Osteoblast (primary cell): ENCODE measurements at regions not wholly inside any gene's neighbourhood (a gene's known extent, or its start where the extent isn't known, plus 50 kb on each side); places are given as distances from the start of the nearest gene placed in this dataset.

ENCODE experiments used
- DNase-seq: peaks from one replicate; pipeline ENCODE4 v3.0.0; 2011; ENCODE audit warnings: low spot score, mixed read lengths; ENCODE audit not compliant: insufficient read length; ENCODE audit errors: missing footprints
- H2AFZ ChIP-seq: 2 replicates; pipeline ENCODE4 v1.6.0; 2011; ENCODE audit warnings: mild to moderate bottlenecking, low read length
- H3K27ac ChIP-seq: 2 replicates; pipeline ENCODE4 v1.5.1; 2011; ENCODE audit warnings: mild to moderate bottlenecking, low read depth, low read length, moderate library complexity
- H3K27me3 ChIP-seq: 2 replicates; pipeline ENCODE4 v1.6.0; 2012; ENCODE audit warnings: mild to moderate bottlenecking, control low read depth, inconsistent platforms, low read length, moderate library complexity; ENCODE audit not compliant: insufficient read depth
- H3K36me3 ChIP-seq: 2 replicates; pipeline ENCODE4 v1.5.1; 2011; ENCODE audit warnings: mild to moderate bottlenecking, low read length, control low read depth, moderate library complexity; ENCODE audit not compliant: insufficient read depth
- H3K4me1 ChIP-seq: 2 replicates; pipeline ENCODE4 v1.5.1; 2011; ENCODE audit warnings: mild to moderate bottlenecking, low read length, control low read depth, moderate library complexity; ENCODE audit not compliant: insufficient read depth
- H3K4me2 ChIP-seq: 2 replicates; pipeline ENCODE4 v1.6.0; 2011; ENCODE audit warnings: mild to moderate bottlenecking, low read length; ENCODE audit not compliant: insufficient read depth
- H3K4me3 ChIP-seq: fragments of 200-600 bp; sonication (generic); 3 replicates; pipeline ENCODE4 v1.5.1; 2012; ENCODE audit warnings: mild to moderate bottlenecking, low read length, inconsistent platforms; ENCODE audit not compliant: insufficient read depth
- H3K79me2 ChIP-seq: 2 replicates; pipeline ENCODE4 v1.6.0; 2012; ENCODE audit warnings: mild to moderate bottlenecking, low read length, control low read depth, inconsistent platforms; ENCODE audit not compliant: insufficient read depth
- H3K9me3 ChIP-seq: 2 replicates; pipeline ENCODE4 v1.5.1; 2011; ENCODE audit warnings: low read depth, low read length, control low read depth
- H4K20me1 ChIP-seq: 2 replicates; pipeline ENCODE4 v1.6.0; 2012; ENCODE audit warnings: mild to moderate bottlenecking, low read length, control low read depth; ENCODE audit not compliant: insufficient read depth
- TF ChIP-seq, protein P1 (sequence below): IDR thresholded peaks from 2 replicates; pipeline ENCODE4 v1.5.1; 2011; ENCODE audit warnings: mild to moderate bottlenecking, low read depth, low read length, moderate library complexity; ENCODE audit errors: extremely low read depth

DNA sequence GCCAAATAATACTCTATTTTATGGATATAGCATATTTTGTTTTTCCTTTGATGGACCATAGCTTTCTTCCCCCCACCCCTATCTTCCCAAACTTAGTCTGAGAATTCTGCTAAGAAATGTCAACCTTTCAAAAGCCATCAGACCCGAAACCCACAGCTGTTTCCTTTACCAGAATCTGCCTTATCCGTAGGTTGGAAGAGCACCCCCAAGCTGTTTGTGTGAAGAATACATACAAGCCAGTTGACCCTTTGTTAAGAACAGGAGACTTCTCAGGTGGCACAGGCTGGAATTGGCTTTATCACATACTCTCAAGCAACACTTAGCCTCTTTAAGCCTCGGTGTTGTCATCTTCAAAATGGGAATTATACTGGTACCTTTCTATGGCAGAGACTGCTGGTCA lies 135.1 kb downstream of the ACTR3 start:
- no peak for DNase-seq
- Histone ChIP-seq H3K36me3 (no peaks in the 10 kb centered on the region), H3K9me3 (peaks cover 2% of the 10 kb centered on the region), H3K79me2 (no peaks in the 10 kb centered on the region), H3K27ac (no peak overlapping the region), H3K27me3 (no peaks in the 10 kb centered on the region), H4K20me1 (no peaks in the 10 kb centered on the region), H2AFZ (no peak overlapping the region), H3K4me2 (no peak overlapping the region), H3K4me1 (peaks cover 15% of the 10 kb centered on the region), H3K4me3 (no peak overlapping the region)
- TF ChIP-seq, protein P1, sequence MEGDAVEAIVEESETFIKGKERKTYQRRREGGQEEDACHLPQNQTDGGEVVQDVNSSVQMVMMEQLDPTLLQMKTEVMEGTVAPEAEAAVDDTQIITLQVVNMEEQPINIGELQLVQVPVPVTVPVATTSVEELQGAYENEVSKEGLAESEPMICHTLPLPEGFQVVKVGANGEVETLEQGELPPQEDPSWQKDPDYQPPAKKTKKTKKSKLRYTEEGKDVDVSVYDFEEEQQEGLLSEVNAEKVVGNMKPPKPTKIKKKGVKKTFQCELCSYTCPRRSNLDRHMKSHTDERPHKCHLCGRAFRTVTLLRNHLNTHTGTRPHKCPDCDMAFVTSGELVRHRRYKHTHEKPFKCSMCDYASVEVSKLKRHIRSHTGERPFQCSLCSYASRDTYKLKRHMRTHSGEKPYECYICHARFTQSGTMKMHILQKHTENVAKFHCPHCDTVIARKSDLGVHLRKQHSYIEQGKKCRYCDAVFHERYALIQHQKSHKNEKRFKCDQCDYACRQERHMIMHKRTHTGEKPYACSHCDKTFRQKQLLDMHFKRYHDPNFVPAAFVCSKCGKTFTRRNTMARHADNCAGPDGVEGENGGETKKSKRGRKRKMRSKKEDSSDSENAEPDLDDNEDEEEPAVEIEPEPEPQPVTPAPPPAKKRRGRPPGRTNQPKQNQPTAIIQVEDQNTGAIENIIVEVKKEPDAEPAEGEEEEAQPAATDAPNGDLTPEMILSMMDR: no peak

DNA sequence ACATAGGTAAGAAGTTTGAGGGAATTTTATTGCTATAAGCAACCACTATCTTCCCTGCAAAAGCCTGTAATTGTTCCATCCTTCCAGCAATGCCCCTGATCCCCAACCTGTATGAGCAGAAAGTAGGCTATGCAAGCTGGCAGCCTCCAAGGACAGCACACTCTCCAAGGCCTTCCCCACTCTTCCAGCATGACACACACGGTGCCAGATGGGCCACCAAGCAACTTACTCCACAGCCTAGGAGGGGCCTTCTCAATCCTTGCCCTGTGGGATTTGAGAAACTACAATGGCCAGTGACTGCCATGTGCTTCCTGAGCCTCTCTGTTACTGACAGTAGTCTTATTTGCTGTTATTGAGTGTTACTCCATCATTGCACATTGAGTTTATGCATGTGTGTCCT lies 137.5 kb downstream of the ACTR3 start:
- no peaks in the 10 kb centered on the region for H4K20me1 ChIP-seq
- H3K4me3 ChIP-seq: no peak overlapping the region
- no peaks in the 10 kb centered on the region for H3K9me3 ChIP-seq
- H3K4me2 ChIP-seq: no peak overlapping the region
- no peaks in the 10 kb centered on the region for H3K36me3 ChIP-seq
- TF ChIP-seq, protein P1: no peak
- H2AFZ ChIP-seq: no peak overlapping the region
- peaks cover 9% of the 10 kb centered on the region for H3K4me1 ChIP-seq
- H3K27ac ChIP-seq: no peak overlapping the region
- no peaks in the 10 kb centered on the region for H3K79me2 ChIP-seq
- no peaks in the 10 kb centered on the region for H3K27me3 ChIP-seq
- DNase-seq: no peak

DNA sequence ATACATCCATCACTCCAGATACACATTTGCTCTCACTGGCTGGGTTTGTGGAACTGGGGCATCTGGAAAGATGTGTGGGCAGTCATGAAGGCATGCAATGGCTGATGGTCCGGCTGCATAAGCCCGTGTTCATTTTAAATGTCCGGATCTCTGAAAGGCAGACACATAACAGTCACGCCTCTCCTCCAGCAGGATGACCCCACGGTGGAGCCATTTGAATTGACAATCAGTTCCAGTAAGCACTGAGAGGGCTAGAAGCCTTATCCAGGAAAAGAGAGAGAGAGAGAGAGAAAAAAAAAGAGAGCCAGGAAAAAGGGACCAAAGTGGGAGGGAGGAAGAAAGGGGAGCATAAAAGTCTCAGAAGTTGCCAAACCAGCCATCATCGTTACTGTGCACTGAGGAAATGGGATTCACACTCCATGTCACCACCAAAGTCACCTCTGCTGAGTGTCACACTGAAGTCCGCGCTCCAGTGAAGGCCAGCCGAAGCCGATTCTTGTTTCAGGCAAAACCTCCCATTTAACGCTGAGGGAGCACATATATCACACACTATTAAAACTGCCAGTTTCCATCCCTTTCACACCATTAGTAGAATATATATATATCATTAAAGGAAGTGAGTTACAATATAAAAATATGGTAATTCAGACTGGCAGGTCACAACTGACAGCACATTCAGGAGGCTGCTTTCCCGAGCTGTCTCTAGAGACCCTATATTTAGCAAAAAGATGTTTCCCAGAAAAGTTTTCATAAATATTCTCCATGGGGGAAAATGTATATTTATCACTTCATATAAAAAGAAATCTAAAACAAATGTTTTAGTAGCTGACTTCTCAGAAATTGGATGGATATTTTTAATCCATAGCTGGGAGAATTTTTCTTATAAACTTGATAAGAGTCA lies 142.0 kb downstream of the ACTR3 start:
- no peaks in the 10 kb centered on the region for H4K20me1 ChIP-seq

DNA sequence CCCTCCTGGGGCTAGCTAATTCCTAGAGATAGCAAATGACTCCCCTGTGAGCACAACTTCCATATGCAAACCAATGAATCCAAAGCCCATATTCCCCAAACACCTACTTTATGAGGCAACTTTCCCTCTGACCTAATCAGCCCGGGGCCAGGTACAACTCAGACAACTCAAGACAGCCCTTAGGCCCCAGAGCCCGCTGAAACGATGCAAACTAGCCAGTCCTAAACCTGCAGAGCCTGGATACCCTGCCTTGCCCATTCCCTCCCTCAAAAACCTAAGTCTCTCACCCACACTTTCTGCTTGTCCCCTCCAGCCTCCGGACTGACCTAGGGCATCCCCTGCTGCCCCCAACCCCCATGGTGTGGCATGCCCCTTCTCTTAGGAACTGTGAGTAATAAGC lies 142.8 kb downstream of the ACTR3 start:
- no peaks in the 10 kb centered on the region for H3K27me3 ChIP-seq
- H3K36me3 ChIP-seq: no peaks in the 10 kb centered on the region
- no peaks in the 10 kb centered on the region for H4K20me1 ChIP-seq
- TF ChIP-seq, protein P1: no peak
- H3K4me3 ChIP-seq: no peak overlapping the region
- no peaks in the 10 kb centered on the region for H3K4me1 ChIP-seq
- DNase-seq: no peak
- H3K27ac ChIP-seq: no peak overlapping the region
- H3K4me2 ChIP-seq: no peak overlapping the region
- no peaks in the 10 kb centered on the region for H3K79me2 ChIP-seq
- no peak overlapping the region for H2AFZ ChIP-seq
- no peaks in the 10 kb centered on the region for H3K9me3 ChIP-seq

More for the DNA sequence above, 142.0 kb downstream of the ACTR3 start:
- no peak overlapping the region for H3K4me3 ChIP-seq
- no peaks in the 10 kb centered on the region for H3K79me2 ChIP-seq
- no peaks in the 10 kb centered on the region for H3K4me1 ChIP-seq
- no peak overlapping the region for H3K4me2 ChIP-seq
- TF ChIP-seq, protein P1: no peak
- no peak for DNase-seq
- H3K27ac ChIP-seq: no peak overlapping the region
- H3K27me3 ChIP-seq: no peaks in the 10 kb centered on the region
- H3K9me3 ChIP-seq: no peaks in the 10 kb centered on the region
- H2AFZ ChIP-seq: no peak overlapping the region
- no peaks in the 10 kb centered on the region for H3K36me3 ChIP-seq
